ENCODE measurements at regions not wholly inside any gene's neighbourhood (a gene's known extent, or its start where the extent isn't known, plus 50 kb on each side); places are given as distances from the start of the nearest gene placed in this dataset.

DNA sequence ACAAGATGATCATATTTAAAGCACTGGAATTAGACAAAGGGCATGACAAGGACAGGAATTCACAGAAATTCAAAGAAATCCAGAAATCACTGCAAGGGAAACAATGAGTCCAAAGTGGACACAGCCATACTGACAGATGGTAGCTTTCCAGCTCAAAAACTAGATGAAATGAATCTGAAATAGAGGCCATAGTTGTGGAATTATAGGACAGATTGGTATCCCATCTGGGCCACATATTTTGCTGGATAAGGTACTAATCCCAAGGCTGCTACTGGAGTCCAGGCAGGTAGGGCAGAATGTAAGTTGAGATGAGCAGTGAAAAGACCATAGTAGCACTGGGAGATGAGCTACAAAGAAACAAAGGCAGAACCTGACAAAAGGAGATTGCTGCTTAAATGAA, 258.3 kb upstream of the ANO3 start:
- ATAC-seq, result no peak
- CTCF ChIA-PET, result no interaction called here

DNA sequence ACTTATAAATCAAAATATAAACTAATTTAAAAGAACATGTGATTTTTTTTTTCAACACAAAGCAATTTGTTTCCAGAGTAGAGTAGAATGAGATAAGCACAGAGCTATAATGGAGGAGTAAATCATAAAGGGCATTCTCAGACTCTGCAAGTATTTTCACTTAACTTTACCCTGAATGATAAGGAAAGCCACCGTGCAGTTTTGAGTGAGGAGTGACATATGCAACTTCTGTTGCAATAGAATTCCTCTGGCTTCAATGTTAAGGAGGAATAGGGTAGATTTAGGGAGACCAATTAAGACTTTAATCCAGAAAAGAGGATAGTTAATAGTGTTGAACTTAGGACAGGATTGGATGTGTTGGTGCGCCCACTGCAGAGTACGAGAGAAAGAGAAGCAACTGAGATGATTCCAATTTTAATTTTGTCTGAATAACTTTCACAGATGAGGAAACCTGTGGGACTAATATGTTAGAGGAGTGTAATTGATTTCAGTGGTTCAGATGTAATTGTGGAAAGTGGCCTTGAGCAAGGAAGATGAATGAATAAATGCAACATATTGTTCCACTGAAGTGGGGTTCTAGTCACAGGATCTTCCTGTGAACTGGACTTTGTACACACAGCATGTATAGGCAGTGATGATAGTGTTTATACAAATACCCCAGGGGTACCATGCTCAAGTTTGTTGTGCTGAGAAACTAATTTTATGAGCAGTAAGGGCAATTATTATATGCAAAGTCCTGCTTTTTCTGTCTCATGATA, 255.5 kb upstream of the ANO3 start:
- POLR2A ChIA-PET, result no interaction called here

More for the DNA sequence above, 258.3 kb upstream of the ANO3 start:
- Histone ChIP-seq H3K4me2 (no peak overlapping the region), H3K4me3 (no peak overlapping the region), H3K27ac (no peak overlapping the region), H3K4me1 (no peaks in the 10 kb centered on the region), H3K9me3 (no peaks in the 10 kb centered on the region)
- no peak for FAIRE-seq
- TF ChIP-seq, protein P1, sequence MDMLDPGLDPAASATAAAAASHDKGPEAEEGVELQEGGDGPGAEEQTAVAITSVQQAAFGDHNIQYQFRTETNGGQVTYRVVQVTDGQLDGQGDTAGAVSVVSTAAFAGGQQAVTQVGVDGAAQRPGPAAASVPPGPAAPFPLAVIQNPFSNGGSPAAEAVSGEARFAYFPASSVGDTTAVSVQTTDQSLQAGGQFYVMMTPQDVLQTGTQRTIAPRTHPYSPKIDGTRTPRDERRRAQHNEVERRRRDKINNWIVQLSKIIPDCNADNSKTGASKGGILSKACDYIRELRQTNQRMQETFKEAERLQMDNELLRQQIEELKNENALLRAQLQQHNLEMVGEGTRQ (IDR thresholded peaks at IDR 0.05), result no peak
- TF ChIP-seq MAZ (IDR thresholded peaks at IDR 0.05; ENCODE audit: borderline replicate concordance, low read depth, low read length) (no peak), HEYL (CRISPR knock-in tag; IDR thresholded peaks at IDR 0.05) (no peak), BHLHE40 (IDR thresholded peaks at IDR 0.05; ENCODE audit: low read depth, low read length) (no peak)
- POLR2A ChIA-PET, result no interaction called here
- DNase-seq (ENCODE audit: low read depth in 1 of 2, low spot score in 1 of 2), result no peak

DNA sequence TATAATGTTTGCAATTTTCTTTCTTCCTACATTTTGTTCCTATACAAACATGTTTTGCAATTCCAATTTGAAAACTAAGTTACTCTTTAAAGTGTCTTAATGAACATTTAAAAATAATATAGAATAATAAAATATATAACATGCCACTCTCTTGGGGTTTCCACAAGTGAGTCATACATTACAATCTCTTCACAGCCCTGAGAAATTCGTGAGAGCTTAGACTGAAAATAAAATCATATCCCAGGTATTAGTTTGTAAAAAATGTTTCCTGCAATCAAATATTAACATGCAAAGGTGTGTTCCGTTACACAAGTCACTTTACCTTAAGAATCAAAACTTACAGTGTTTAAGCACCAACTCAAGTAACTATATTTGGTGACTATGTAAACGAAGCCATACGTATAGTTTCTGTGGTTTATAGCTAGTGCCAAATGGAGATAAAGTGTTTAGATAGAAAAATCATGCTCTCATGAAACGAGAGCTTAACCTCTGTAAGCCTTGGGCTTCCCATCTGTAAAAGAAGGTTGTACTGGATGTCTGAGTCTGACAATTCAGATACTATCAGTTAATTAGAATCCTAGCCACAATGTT, 253.6 kb upstream of the ANO3 start:
- CTCF ChIA-PET, result no interaction called here
- no peak for ATAC-seq
- FAIRE-seq, result no peak
- H3K4me1 ChIP-seq, result no peaks in the 10 kb centered on the region
- WGBS (ENCODE audit: missing lambda C conversion rate), result 22% methylated on average over 5 of the region's 5 CpGs
- no peaks in the 10 kb centered on the region for H3K9me3 ChIP-seq
- no peak for DNase-seq (ENCODE audit: low read depth in 1 of 2, low spot score in 1 of 2)
- no peak overlapping the region for H3K4me2 ChIP-seq
- POLR2A ChIA-PET, result no interaction called here
- TF ChIP-seq ZC3H11A (IDR thresholded peaks at IDR 0.05) (no peak), RAD21 (conservative IDR thresholded peaks at IDR 0.05 in 1 of 2, IDR thresholded peaks at IDR 0.05 in 1 of 2) (no peak), ESRRA (IDR thresholded peaks at IDR 0.05; ENCODE audit: borderline replicate concordance, low read length) (no peak), NPAS2 (CRISPR knock-in tag; IDR thresholded peaks at IDR 0.05; ENCODE audit: borderline replicate concordance) (no peak), TFCP2L1 (CRISPR knock-in tag; IDR thresholded peaks at IDR 0.05) (no peak)
- TF ChIP-seq, protein P2, sequence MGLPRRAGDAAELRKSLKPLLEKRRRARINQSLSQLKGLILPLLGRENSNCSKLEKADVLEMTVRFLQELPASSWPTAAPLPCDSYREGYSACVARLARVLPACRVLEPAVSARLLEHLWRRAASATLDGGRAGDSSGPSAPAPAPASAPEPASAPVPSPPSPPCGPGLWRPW (IDR thresholded peaks at IDR 0.05), result no peak
- TF ChIP-seq, protein P1 (IDR thresholded peaks at IDR 0.05), result no peak
- H3K4me3 ChIP-seq, result no peak overlapping the region
- no peak overlapping the region for H3K27ac ChIP-seq

More for the DNA sequence above, 255.5 kb upstream of the ANO3 start:
- WGBS (ENCODE audit: missing lambda C conversion rate), result 61% methylated on average over 3 of the region's 3 CpGs
- ATAC-seq, result no peak
- Histone ChIP-seq H3K4me1 (no peaks in the 10 kb centered on the region), H3K27ac (no peak overlapping the region), H3K4me3 (no peak overlapping the region), H3K4me2 (no peak overlapping the region), H3K9me3 (no peaks in the 10 kb centered on the region)
- FAIRE-seq, result no peak
- CTCF ChIA-PET, result no interaction called here
- DNase-seq (ENCODE audit: low read depth in 1 of 2, low spot score in 1 of 2), result no peak
- no peak for TF ChIP-seq KDM5A (IDR thresholded peaks at IDR 0.05)
- no peak for TF ChIP-seq BHLHE40 (IDR thresholded peaks at IDR 0.05; ENCODE audit: low read depth, low read length)
- no peak for TF ChIP-seq RCOR1 (IDR thresholded peaks at IDR 0.05; ENCODE audit: low read depth, low read length)

DNA sequence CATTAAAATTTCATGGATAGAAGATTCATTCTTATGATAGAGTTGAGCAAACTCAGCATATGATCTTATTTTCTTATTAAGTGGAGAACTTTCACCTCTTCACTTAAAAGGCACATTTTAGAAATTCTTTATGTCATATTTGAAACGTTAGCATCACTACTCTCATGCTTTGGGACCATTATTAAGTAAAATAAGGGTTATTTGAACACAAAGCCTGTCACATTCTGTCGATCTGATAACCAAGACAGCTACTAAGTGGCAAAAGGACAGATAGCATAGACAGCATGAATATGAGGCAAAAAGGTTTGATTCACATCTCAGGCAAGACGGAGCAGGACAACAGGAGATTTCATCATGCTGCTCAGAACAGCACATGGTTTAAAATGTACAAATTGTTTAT, 247.6 kb upstream of the ANO3 start:
- Histone ChIP-seq H3K4me1 (no peaks in the 10 kb centered on the region), H3K4me3 (no peak overlapping the region), H3K27ac (no peak overlapping the region), H3K9me3 (no peaks in the 10 kb centered on the region), H3K4me2 (no peak overlapping the region)
- POLR2A ChIA-PET, result no interaction called here
- CTCF ChIA-PET, result no interaction called here
- no peak for ATAC-seq
- WGBS (ENCODE audit: missing lambda C conversion rate), result 23% methylated on average over 3 of the region's 3 CpGs
- FAIRE-seq, result no peak
- no peak for DNase-seq (ENCODE audit: low read depth in 1 of 2, low spot score in 1 of 2)
- TF ChIP-seq MAZ (IDR thresholded peaks at IDR 0.05; ENCODE audit: borderline replicate concordance, low read depth, low read length), result no peak
- TF ChIP-seq CHD2 (IDR thresholded peaks at IDR 0.05; ENCODE audit: low read length, partially characterized antibody), result no peak
- no peak for TF ChIP-seq FOXS1 (CRISPR knock-in tag; IDR thresholded peaks at IDR 0.05)
- TF ChIP-seq, protein P1 (IDR thresholded peaks at IDR 0.05), result no peak
- TF ChIP-seq ESRRA (IDR thresholded peaks at IDR 0.05; ENCODE audit: borderline replicate concordance, low read length), result no peak
- TF ChIP-seq, protein P3, sequence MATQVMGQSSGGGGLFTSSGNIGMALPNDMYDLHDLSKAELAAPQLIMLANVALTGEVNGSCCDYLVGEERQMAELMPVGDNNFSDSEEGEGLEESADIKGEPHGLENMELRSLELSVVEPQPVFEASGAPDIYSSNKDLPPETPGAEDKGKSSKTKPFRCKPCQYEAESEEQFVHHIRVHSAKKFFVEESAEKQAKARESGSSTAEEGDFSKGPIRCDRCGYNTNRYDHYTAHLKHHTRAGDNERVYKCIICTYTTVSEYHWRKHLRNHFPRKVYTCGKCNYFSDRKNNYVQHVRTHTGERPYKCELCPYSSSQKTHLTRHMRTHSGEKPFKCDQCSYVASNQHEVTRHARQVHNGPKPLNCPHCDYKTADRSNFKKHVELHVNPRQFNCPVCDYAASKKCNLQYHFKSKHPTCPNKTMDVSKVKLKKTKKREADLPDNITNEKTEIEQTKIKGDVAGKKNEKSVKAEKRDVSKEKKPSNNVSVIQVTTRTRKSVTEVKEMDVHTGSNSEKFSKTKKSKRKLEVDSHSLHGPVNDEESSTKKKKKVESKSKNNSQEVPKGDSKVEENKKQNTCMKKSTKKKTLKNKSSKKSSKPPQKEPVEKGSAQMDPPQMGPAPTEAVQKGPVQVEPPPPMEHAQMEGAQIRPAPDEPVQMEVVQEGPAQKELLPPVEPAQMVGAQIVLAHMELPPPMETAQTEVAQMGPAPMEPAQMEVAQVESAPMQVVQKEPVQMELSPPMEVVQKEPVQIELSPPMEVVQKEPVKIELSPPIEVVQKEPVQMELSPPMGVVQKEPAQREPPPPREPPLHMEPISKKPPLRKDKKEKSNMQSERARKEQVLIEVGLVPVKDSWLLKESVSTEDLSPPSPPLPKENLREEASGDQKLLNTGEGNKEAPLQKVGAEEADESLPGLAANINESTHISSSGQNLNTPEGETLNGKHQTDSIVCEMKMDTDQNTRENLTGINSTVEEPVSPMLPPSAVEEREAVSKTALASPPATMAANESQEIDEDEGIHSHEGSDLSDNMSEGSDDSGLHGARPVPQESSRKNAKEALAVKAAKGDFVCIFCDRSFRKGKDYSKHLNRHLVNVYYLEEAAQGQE (IDR thresholded peaks at IDR 0.05), result no peak
- no peak for TF ChIP-seq MAFK (IDR thresholded peaks at IDR 0.05; ENCODE audit: partially characterized antibody)
- no peak for TF ChIP-seq RCOR1 (IDR thresholded peaks at IDR 0.05; ENCODE audit: low read depth, low read length)
- TF ChIP-seq, protein P4, sequence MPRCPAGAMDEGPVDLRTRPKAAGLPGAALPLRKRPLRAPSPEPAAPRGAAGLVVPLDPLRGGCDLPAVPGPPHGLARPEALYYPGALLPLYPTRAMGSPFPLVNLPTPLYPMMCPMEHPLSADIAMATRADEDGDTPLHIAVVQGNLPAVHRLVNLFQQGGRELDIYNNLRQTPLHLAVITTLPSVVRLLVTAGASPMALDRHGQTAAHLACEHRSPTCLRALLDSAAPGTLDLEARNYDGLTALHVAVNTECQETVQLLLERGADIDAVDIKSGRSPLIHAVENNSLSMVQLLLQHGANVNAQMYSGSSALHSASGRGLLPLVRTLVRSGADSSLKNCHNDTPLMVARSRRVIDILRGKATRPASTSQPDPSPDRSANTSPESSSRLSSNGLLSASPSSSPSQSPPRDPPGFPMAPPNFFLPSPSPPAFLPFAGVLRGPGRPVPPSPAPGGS (IDR thresholded peaks at IDR 0.05), result no peak
- no peak for TF ChIP-seq HDAC2 (IDR thresholded peaks at IDR 0.05)
- TF ChIP-seq RFX5 (IDR thresholded peaks at IDR 0.05), result no peak
- no peak for TF ChIP-seq NPAS2 (CRISPR knock-in tag; IDR thresholded peaks at IDR 0.05; ENCODE audit: borderline replicate concordance)
- no peak for TF ChIP-seq NR3C1 (IDR thresholded peaks at IDR 0.05)
- no peak for TF ChIP-seq KDM1A (IDR thresholded peaks at IDR 0.05; ENCODE audit: low read depth)
- TF ChIP-seq POLR2A (IDR thresholded peaks at IDR 0.05; ENCODE audit: low read length), result no peak

Data from A549 (cell line).